Activated CD4-positive, alpha-beta T cell treated with anti-CD3 and anti-CD28 coated beads, Interleukin-2, amount 50 U/mL, for 48 hours (primary cell): ENCODE measurements at regions not wholly inside any gene's neighbourhood (a gene's known extent, or its start where the extent isn't known, plus 50 kb on each side); places are given as distances from the start of the nearest gene placed in this dataset.

Source experiments
- DNase-seq, 2 experiments: peaks; one replicate each; pipeline ENCODE4 v3.0.0-alpha.2; 2020

DNA sequence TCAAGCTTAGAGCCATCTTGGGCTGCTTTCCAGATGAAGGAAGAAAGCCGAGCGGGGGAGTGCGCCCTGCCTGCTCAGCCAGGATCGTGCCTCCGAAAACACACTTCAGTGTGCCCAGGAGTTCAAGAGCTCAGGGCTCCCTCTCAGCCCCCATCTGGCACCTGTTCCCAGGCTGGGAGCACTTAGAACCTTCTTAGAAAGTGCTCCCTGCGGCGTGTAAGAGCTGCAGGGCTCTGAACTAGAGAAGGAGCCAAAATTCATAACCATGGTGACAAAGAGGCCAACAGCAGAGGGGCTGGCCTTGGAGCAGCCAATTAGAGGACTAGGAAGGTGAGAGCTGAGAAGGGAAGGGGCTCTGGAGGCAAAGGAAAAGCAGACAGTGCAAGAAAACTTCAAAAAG, 59.0 kb upstream of the TNRC6C start:
- no peak for DNase-seq

DNA sequence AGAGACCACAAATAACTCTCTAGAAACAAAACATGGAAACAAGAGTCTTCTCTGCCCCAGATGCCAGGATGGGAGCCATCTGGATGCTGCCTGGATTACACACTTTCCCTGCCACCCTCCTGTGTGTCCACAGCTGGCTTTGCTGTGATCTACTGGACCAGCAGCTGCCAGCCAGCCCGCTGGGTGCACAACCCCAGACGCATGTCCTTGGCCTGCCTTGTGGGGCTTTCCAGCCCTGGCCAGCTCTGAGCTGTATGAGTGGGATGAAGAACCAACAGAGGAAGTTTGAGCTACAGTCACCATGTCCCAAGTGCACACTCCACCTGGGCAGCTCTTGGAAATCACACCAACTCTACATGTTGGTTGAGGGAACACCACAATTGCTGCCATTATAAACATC, 57.0 kb upstream of the TNRC6C start:
- no peak for DNase-seq

DNA sequence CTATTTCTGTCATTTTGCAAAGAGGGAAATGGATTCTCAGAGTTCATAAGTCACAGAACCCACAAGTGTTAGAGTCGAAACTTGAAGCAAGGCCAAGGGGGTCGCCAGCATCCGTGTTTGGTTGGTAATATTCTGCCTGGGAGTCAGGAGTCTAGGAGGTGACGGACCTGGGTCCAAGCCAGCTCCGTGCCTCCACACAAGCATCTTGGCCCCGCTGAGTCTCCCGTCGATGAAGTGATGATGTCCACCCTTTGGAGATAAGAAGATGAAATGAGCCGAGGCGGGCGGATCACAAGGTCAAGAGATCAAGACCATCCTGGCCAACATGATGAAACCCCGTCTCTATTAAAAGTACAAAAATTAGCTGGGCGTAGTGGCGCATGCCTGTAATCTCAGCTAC, 53.2 kb upstream of the TNRC6C start:
- DNase-seq, result no peak

DNA sequence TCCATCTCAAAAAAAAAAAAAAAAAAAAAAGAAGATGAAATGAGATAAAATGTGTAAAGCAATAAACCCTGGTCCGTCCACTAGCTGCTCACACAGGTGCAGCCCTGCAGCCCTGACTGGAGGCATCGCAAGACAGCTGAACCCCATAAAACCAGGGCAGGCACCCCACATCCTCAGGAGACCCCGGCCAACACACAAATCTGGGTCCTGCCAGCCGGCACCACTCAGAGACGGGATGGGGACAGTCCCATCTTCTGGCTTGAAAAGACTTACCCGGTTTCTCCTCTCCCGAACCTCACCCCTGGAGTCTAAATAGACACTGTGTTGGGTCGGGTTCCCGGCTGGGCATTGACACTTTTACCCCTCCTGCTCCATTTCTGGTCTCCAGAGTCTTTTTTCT, 52.7 kb upstream of the TNRC6C start:
- DNase-seq, result no peak

DNA sequence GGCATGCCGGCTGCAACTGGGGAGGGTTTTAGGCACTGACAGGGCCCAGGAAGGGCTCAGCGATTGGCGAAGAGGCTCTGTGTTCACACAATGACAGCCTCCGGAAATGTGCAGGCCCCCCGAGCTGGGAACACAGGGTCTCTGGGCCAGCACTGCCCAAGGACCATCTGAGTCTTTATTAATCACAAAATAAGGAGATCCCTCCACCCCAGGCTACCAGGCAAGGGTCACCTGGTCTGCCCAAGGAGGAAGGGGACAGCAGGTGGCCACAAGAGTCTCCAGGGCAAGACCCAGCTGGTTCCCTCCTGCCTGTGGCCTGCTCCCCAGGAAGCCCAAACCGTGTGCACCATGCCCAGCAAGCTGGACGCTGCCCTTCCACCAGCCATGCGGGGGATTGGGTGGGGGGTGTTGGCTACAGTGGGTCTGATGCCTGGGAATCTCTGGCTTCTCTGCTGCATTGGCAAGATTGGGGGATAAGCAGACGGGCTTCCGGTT, 52.1 kb upstream of the TNRC6C start:
- no peak for DNase-seq

DNA sequence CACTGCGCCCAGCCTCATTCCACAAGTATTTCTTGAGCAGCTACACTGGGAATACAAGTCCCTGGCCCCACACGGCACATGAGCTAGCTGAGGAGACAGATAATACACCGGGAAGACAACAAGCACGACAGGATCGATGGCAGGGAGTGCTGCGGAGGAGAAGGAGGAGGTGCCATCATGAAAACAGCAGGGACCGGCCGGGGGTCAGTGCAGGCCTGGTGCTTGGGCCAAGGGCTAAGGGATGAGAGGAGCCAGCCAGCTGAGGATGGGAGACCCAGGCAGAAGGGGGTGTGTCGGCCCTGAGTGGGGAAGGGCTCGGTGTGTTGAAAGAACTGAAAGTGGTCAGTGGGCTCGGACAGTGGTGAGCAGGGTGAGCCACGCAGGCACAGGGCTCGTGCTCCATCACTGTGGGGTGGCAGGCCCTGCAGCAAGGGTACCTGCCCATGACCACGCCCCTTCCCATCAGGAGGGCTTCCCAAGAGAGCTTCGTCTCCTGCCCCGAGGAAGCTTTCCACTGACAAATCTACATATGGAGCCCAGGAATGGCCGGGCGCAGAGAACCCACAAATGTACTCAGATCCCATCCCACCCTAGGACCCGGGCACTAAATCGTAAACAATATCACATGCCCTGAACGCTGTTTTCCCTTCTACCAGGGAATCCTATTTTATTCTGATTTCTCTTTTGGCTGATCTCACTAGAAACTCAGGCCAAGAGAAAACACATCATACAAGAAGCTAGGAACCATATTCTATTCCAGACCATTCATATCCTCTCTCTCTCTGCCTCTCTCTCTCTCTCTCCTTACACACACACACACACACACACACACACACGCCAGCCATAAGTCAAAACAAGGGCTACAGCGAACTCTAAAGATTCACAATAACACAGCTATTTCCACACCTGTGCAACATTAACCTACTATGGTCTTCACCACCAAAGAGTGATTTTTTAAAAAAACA, 50.7 kb upstream of the TNRC6C start:
- no peak for DNase-seq

DNA sequence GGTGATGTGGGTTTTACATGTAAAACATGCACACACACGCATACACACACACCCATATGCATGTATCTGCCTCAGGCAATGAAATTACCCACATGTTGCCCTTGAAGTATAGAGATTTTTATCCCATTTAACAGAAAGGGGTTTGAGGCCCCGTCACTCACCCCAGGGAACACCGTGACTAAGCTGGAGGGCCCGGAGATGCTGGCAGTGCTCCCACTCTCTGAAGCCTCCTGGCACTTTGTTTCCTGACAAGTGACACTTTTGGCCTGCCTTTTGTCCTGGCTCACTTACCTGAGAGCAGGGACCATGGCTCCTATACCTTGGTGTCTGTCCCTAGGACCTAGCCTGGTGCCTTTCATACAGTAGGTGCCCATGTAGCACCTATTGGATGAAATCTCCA, 50.0 kb upstream of the TNRC6C start:
- no peak for DNase-seq
